ENCODE measurements at regions not wholly inside any gene's neighbourhood (a gene's known extent, or its start where the extent isn't known, plus 50 kb on each side); places are given as distances from the start of the nearest gene placed in this dataset.

- DNase-seq = no peak
- peaks cover 3 to 8% (median 6%) of the 10 kb centered on the region in 3 donors for H3K27me3 Mint-ChIP-seq (ENCODE audit: low read depth in 3 of 3)
- no peak overlapping the region for H3K4me3 Mint-ChIP-seq
- H4K20me1 ChIP-seq (ENCODE audit: insufficient read depth, low read length) = no peaks in the 10 kb centered on the region
- no peak overlapping the region for H3K9ac ChIP-seq (ENCODE audit: insufficient read depth, low read length, poor library complexity, severe bottlenecking)
- H3K27ac Mint-ChIP-seq = no peak overlapping the region
- H3K4me1 Mint-ChIP-seq = no peaks in the 10 kb centered on the region
- no peaks in the 10 kb centered on the region for H3K79me2 ChIP-seq (ENCODE audit: insufficient read depth, low read length)
- WGBS (ENCODE audit: insufficient coverage) = no CpG with 5 or more reads among the region's 2 CpGs
- H3K4me3 ChIP-seq (replicated peaks in 1 of 3; ENCODE audit: low read depth in 2 of 3, low read length in 3 of 3) = no peak overlapping the region
- H3K9me3 Mint-ChIP-seq = no peaks in the 10 kb centered on the region
- no peaks in the 10 kb centered on the region for H3K9me3 ChIP-seq (replicated peaks in 1 of 2; ENCODE audit: control insufficient read depth in 1 of 2, insufficient read depth in 1 of 2, low read length in 2 of 2)
- H3K27me3 ChIP-seq (ENCODE audit: control insufficient read depth in 2 of 2, insufficient read depth in 2 of 2, low read length in 2 of 2) = no peaks in the 10 kb centered on the region
- no peaks in the 10 kb centered on the region for H3K36me3 Mint-ChIP-seq
- H3K27ac ChIP-seq (ENCODE audit: low read depth in 1 of 2, low read length in 2 of 2) = no peak overlapping the region
- intact Hi-C loops (cut with micrococcal nuclease) = loop anchor here in 1 of 2 donors (10.0 kb wide), 1 partner anchor 62 kb away; no protein-coding TSS in a partner anchor
- H3K4me1 ChIP-seq (ENCODE audit: control insufficient read depth in 1 of 2, insufficient read depth in 2 of 2, low read length in 2 of 2) = no peaks in the 10 kb centered on the region
- H3K4me2 ChIP-seq (replicated peaks; ENCODE audit: extremely low read depth, low read length, poor library complexity, severe bottlenecking) = no peak overlapping the region
- H3K36me3 ChIP-seq (replicated peaks in 1 of 2; ENCODE audit: control insufficient read depth in 1 of 2, insufficient read depth in 2 of 2, low read length in 2 of 2) = no peaks in the 10 kb centered on the region
- no peak for TF ChIP-seq CTCF (IDR thresholded peaks at IDR 0.05)
- H2AFZ ChIP-seq (ENCODE audit: insufficient read depth, low read depth, low read length, poor library complexity, severe bottlenecking) = no peak overlapping the region
Observed at GRCh38 chr11:112477152-112477551, 216.5 kb upstream of the PLET1 start.

DNA sequence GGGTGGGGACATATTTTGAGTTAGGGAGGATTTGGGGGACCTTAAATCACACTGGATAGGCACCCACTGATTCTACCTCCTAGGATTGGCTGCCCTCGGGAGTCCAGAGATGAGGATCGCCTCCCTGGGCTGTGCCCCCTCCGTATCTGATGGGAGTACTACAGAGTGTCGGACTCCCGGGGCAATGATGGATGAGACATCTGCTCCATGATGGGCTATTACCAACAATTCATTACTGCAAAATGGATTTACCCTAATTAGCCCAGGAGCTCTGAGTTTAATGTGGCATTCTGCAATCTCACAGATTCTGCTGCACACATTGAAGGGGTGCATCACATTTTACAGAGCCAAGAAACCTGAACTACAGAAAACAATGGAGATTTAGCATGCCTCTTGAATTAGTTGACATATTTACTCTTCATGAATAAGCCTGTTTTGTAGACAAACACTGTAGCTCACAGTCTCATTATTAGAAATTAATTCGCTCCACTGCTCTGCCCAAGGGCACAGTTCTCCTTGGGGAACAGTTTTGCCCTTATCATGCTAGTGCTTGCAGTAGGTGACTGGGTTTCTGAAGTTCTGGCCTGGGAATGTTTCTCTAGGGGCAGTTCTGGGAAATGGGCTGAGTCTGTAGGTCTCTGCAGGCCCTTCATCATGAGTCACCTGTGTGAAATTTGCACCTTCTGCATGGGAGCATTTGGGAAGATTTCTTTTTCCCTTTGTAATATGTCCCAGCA is 217.1 kb upstream of the PLET1 start:
- no peak for DNase-seq
- Histone ChIP-seq H3K4me3 (replicated peaks in 1 of 3; ENCODE audit: low read depth in 2 of 3, low read length in 3 of 3) (no peak overlapping the region), H3K27ac (ENCODE audit: low read depth in 1 of 2, low read length in 2 of 2) (no peak overlapping the region), H3K4me1 (ENCODE audit: control insufficient read depth in 1 of 2, insufficient read depth in 2 of 2, low read length in 2 of 2) (no peaks in the 10 kb centered on the region), H2AFZ (ENCODE audit: insufficient read depth, low read depth, low read length, poor library complexity, severe bottlenecking) (no peak overlapping the region), H3K4me2 (replicated peaks; ENCODE audit: extremely low read depth, low read length, poor library complexity, severe bottlenecking) (no peak overlapping the region), H3K9me3 (replicated peaks in 1 of 2; ENCODE audit: control insufficient read depth in 1 of 2, insufficient read depth in 1 of 2, low read length in 2 of 2) (no peaks in the 10 kb centered on the region), H3K36me3 (replicated peaks in 1 of 2; ENCODE audit: control insufficient read depth in 1 of 2, insufficient read depth in 2 of 2, low read length in 2 of 2) (no peaks in the 10 kb centered on the region), H4K20me1 (ENCODE audit: insufficient read depth, low read length) (no peaks in the 10 kb centered on the region), H3K9ac (ENCODE audit: insufficient read depth, low read length, poor library complexity, severe bottlenecking) (no peak overlapping the region), H3K27me3 (ENCODE audit: control insufficient read depth in 2 of 2, insufficient read depth in 2 of 2, low read length in 2 of 2) (no peaks in the 10 kb centered on the region), H3K79me2 (ENCODE audit: insufficient read depth, low read length) (no peaks in the 10 kb centered on the region)
- no peak for TF ChIP-seq CTCF (IDR thresholded peaks at IDR 0.05)
- H3K36me3 Mint-ChIP-seq = no peaks in the 10 kb centered on the region
- intact Hi-C loops (cut with micrococcal nuclease) = loop anchor here in 1 of 2 donors (10.0 kb wide), 1 partner anchor 63 kb away; no protein-coding TSS in a partner anchor
- no CpG with 5 or more reads among the region's 6 CpGs for WGBS (ENCODE audit: insufficient coverage)
- H3K4me1 Mint-ChIP-seq = no peaks in the 10 kb centered on the region
- H3K4me3 Mint-ChIP-seq = no peak overlapping the region
- no peak overlapping the region for H3K27ac Mint-ChIP-seq
- peaks cover 3 to 8% (median 6%) of the 10 kb centered on the region in 3 donors for H3K27me3 Mint-ChIP-seq (ENCODE audit: low read depth in 3 of 3)
- H3K9me3 Mint-ChIP-seq = no peaks in the 10 kb centered on the region
